Trophoblast cell (in vitro differentiated cells and primary cell): ENCODE measurements at regions not wholly inside any gene's neighbourhood (a gene's known extent, or its start where the extent isn't known, plus 50 kb on each side); places are given as distances from the start of the nearest gene placed in this dataset.
"Not testable (repeated sequence)": the region's sequence is repeated elsewhere in the genome, so short reads cannot be mapped to it uniquely, and the experiment has no call there.

Experiments
- DNase-seq, 2 donors: peaks; one replicate each; pipeline ENCODE4 v3.0.0-alpha.2; 2016
- H2AFZ ChIP-seq: 2 replicates; pipeline ENCODE4 v1.6.1; 2013; ENCODE audit warnings: low read length, moderate library complexity, mild to moderate bottlenecking; ENCODE audit not compliant: insufficient read depth, poor library complexity
- H2AK5ac ChIP-seq: 2 replicates; pipeline ENCODE4 v1.6.1; 2013; ENCODE audit warnings: mild to moderate bottlenecking, low read length
- H2BK120ac ChIP-seq: 2 replicates; pipeline ENCODE4 v1.6.1; 2013; ENCODE audit warnings: low read length, mild to moderate bottlenecking, moderate library complexity; ENCODE audit not compliant: insufficient read depth, poor library complexity
- H2BK12ac ChIP-seq: 2 replicates; pipeline ENCODE4 v1.6.1; 2013; ENCODE audit warnings: mild to moderate bottlenecking, low read length, moderate library complexity
- H2BK5ac ChIP-seq: 2 replicates; pipeline ENCODE4 v1.6.1; 2013; ENCODE audit warnings: low read length, low read depth, moderate library complexity, mild to moderate bottlenecking; ENCODE audit not compliant: poor library complexity
- H3K14ac ChIP-seq: 2 replicates; pipeline ENCODE4 v1.6.1; 2013; ENCODE audit warnings: mild to moderate bottlenecking, low read length
- H3K18ac ChIP-seq: 2 replicates; pipeline ENCODE4 v1.6.1; 2013; ENCODE audit warnings: mild to moderate bottlenecking, low read length
- H3K23ac ChIP-seq: 2 replicates; pipeline ENCODE4 v1.6.1; 2013; ENCODE audit warnings: low read length
- H3K27ac ChIP-seq: 2 replicates; pipeline ENCODE4 v1.5.1; 2013; ENCODE audit warnings: low read depth, mild to moderate bottlenecking, inconsistent platforms, low read length, moderate library complexity
- H3K27me3 ChIP-seq: 2 replicates; pipeline ENCODE4 v1.6.1; 2013; ENCODE audit warnings: inconsistent platforms, mild to moderate bottlenecking, low read length, moderate library complexity; ENCODE audit not compliant: insufficient read depth
- H3K36me3 ChIP-seq, 2 experiments: 1 replicate in 1 of 2; 2 replicates in 1 of 2; pipeline ENCODE4 v1.6.1; 2013; ENCODE audit warnings: low read length in 2 of 2, mild to moderate bottlenecking in 2 of 2, moderate library complexity in 1 of 2; ENCODE audit not compliant: insufficient read depth in 2 of 2, control insufficient read depth in 1 of 2
- H3K4ac ChIP-seq: 2 replicates; pipeline ENCODE4 v1.6.1; 2013; ENCODE audit warnings: low read depth, mild to moderate bottlenecking, low read length, moderate library complexity
- H3K4me1 ChIP-seq, 2 experiments: 1 replicate in 1 of 2; 2 replicates in 1 of 2; pipeline ENCODE4 v1.6.1; 2013; ENCODE audit warnings: low read length in 2 of 2, mild to moderate bottlenecking in 2 of 2, moderate library complexity in 1 of 2; ENCODE audit not compliant: insufficient read depth in 2 of 2, control insufficient read depth in 1 of 2
- H3K4me2 ChIP-seq: 2 replicates; pipeline ENCODE4 v1.6.1; 2013; ENCODE audit warnings: inconsistent platforms, mild to moderate bottlenecking, low read length, moderate library complexity
- H3K4me3 ChIP-seq: 2 replicates; pipeline ENCODE4 v1.5.1; 2013; ENCODE audit warnings: mild to moderate bottlenecking, low read depth, low read length, inconsistent platforms
- H3K79me1 ChIP-seq: one replicate; pipeline ENCODE4 v1.6.1; 2013; ENCODE audit warnings: low read length
- H3K79me2 ChIP-seq: 2 replicates; pipeline ENCODE4 v1.6.1; 2013; ENCODE audit warnings: low read length, mild to moderate bottlenecking; ENCODE audit not compliant: control insufficient read depth, insufficient read depth, poor library complexity
- H3K9ac ChIP-seq: 2 replicates; pipeline ENCODE4 v1.6.1; 2013; ENCODE audit warnings: mild to moderate bottlenecking, low read length
- H3K9me3 ChIP-seq: 2 replicates; pipeline ENCODE4 v1.6.1; 2013; ENCODE audit warnings: low read depth, mild to moderate bottlenecking, control low read depth, inconsistent platforms, low read length; ENCODE audit not compliant: insufficient read depth
- H4K12ac ChIP-seq: 2 replicates; pipeline ENCODE4 v1.6.1; 2013; ENCODE audit warnings: low read depth, mild to moderate bottlenecking, low read length, moderate library complexity
- H4K8ac ChIP-seq: 2 replicates; pipeline ENCODE4 v1.6.1; 2013; ENCODE audit warnings: low read depth, mild to moderate bottlenecking, low read length, moderate library complexity
- H4K91ac ChIP-seq: one replicate; pipeline ENCODE4 v1.6.1; 2013; ENCODE audit warnings: low read depth, mild to moderate bottlenecking, low read length, moderate library complexity
- WGBS: extraction: QIAGEN DNeasy Blood & Tissue Kit; methylation state at CpG from one replicate; pipeline ENCODE4 v1.1.7; 2013; ENCODE audit warnings: missing lambda C conversion rate; ENCODE audit not compliant: insufficient read length, insufficient coverage; ENCODE audit errors: extremely low coverage; 5-methylcytosine and 5-hydroxymethylcytosine counted together

- Histone ChIP-seq H3K23ac (no peak overlapping the region), H3K4me3 (peak overlapping the region; percentile 23), H3K14ac (no peak overlapping the region), H3K27me3 (no peaks in the 10 kb centered on the region), H2BK12ac (no peak overlapping the region), H4K91ac (no peak overlapping the region), H2AFZ (no peak overlapping the region), H3K9ac (no peak overlapping the region), H2BK5ac (no peak overlapping the region), H3K18ac (no peak overlapping the region), H3K4me2 (no peak overlapping the region), H3K27ac (no peak overlapping the region), H4K8ac (no peak overlapping the region), H3K9me3 (peaks cover 6% of the 10 kb centered on the region), H2BK120ac (no peak overlapping the region), H2AK5ac (no peak overlapping the region), H3K4me1 (no peaks in the 10 kb centered on the region), H3K36me3 (no peaks in the 10 kb centered on the region), H4K12ac (no peak overlapping the region), H3K79me2 (no peaks in the 10 kb centered on the region), H3K79me1 (no peaks in the 10 kb centered on the region), H3K4ac (no peak overlapping the region)
- WGBS: no CpG with 5 or more reads among the region's 1 CpG
- DNase-seq: no peak
These were observed 438.5 kb upstream of the TNC start for GRCh38 chr9:115556432-115556831.

- Histone ChIP-seq H3K9ac (no peak overlapping the region), H3K27ac (no peak overlapping the region), H3K23ac (no peak overlapping the region), H3K36me3 (no peaks in the 10 kb centered on the region), H2BK120ac (no peak overlapping the region), H3K4me2 (no peak overlapping the region), H4K8ac (no peak overlapping the region), H3K4me1 (no peaks in the 10 kb centered on the region), H2AK5ac (no peak overlapping the region), H2BK12ac (no peak overlapping the region), H4K12ac (no peak overlapping the region), H3K79me2 (no peaks in the 10 kb centered on the region), H3K4me3 (no peak overlapping the region), H4K91ac (no peak overlapping the region), H2BK5ac (no peak overlapping the region), H3K9me3 (no peaks in the 10 kb centered on the region), H2AFZ (no peak overlapping the region), H3K18ac (no peak overlapping the region), H3K27me3 (no peaks in the 10 kb centered on the region), H3K4ac (no peak overlapping the region), H3K14ac (no peak overlapping the region), H3K79me1 (no peaks in the 10 kb centered on the region)
- no peak for DNase-seq
- no CpG with 5 or more reads among the region's 1 CpG for WGBS
These were observed 457.2 kb upstream of the TNC start for GRCh38 chr9:115575147-115575546.

- not testable (repeated sequence) for H3K36me3 ChIP-seq, H3K4me2 ChIP-seq, DNase-seq, H2AK5ac ChIP-seq, H2AFZ ChIP-seq, H3K79me1 ChIP-seq, H2BK5ac ChIP-seq, H2BK12ac ChIP-seq, H3K4ac ChIP-seq, H3K18ac ChIP-seq, H4K8ac ChIP-seq, H3K4me3 ChIP-seq, H3K79me2 ChIP-seq, H2BK120ac ChIP-seq, H3K9ac ChIP-seq, H4K91ac ChIP-seq, H3K14ac ChIP-seq, H3K23ac ChIP-seq, H3K9me3 ChIP-seq, H3K27me3 ChIP-seq, H3K27ac ChIP-seq, H4K12ac ChIP-seq, H3K4me1 ChIP-seq
- no CpG with 5 or more reads among the region's 5 CpGs for WGBS
These were observed 467.5 kb upstream of the TNC start for GRCh38 chr9:115585458-115585857.

- Histone ChIP-seq H3K27ac (no peak overlapping the region), H3K79me1 (peaks cover 3% of the 10 kb centered on the region), H3K79me2 (no peaks in the 10 kb centered on the region), H3K4ac (no peak overlapping the region), H3K14ac (no peak overlapping the region), H3K36me3 (no peaks in the 10 kb centered on the region), H3K23ac (no peak overlapping the region), H2BK12ac (no peak overlapping the region), H2AK5ac (no peak overlapping the region), H3K27me3 (no peaks in the 10 kb centered on the region), H4K8ac (no peak overlapping the region), H3K9ac (no peak overlapping the region), H2BK5ac (no peak overlapping the region), H4K12ac (no peak overlapping the region), H3K4me2 (no peak overlapping the region), H2AFZ (no peak overlapping the region), H3K4me1 (peaks cover 3 to 4% of the 10 kb centered on the region in 2 experiments), H3K9me3 (no peaks in the 10 kb centered on the region), H2BK120ac (no peak overlapping the region), H4K91ac (no peak overlapping the region), H3K4me3 (no peak overlapping the region), H3K18ac (no peak overlapping the region)
- DNase-seq: no peak
- WGBS: no CpG with 5 or more reads among the region's 2 CpGs
These were observed 469.4 kb upstream of the TNC start for GRCh38 chr9:115587310-115587709.
